GM21825 (cell line): ENCODE measurements at regions not wholly inside any gene's neighbourhood (a gene's known extent, or its start where the extent isn't known, plus 50 kb on each side); places are given as distances from the start of the nearest gene placed in this dataset.
"Not testable (repeated sequence)": the region's sequence is repeated elsewhere in the genome, so short reads cannot be mapped to it uniquely, and the experiment has no call there.

Experiments used
- ATAC-seq: cut with Tn5 transposase; IDR thresholded peaks from one replicate; pipeline ENCODE4 v1.9.1; 2021; ENCODE audit warnings: mild to moderate bottlenecking, moderate library complexity; ENCODE audit not compliant: unreplicated experiment

- ATAC-seq, result no peak
Measured at GRCh38 chr3:43236008-43236407, 50.3 kb upstream of the SNRK start.

- ATAC-seq, result no peak
Measured at GRCh38 chr3:43233062-43233461, 53.3 kb upstream of the SNRK start.

GRCh38 chr3:43231276-43232000 lies 54.9 kb upstream of the SNRK start:
- ATAC-seq, result no peak

GRCh38 chr3:43229865-43230264 lies 56.5 kb upstream of the SNRK start:
- not testable (repeated sequence) for ATAC-seq

- not testable (repeated sequence) for ATAC-seq
Measured at GRCh38 chr3:43227685-43228084, 58.7 kb upstream of the SNRK start.

- no peak for ATAC-seq
Measured at GRCh38 chr3:43224405-43225073, 61.8 kb upstream of the SNRK start.

GRCh38 chr3:43223670-43224364 lies 62.5 kb upstream of the SNRK start:
- no peak for ATAC-seq

GRCh38 chr3:43222590-43222989 lies 63.8 kb upstream of the SNRK start:
- no peak for ATAC-seq

- no peak for ATAC-seq
Measured at GRCh38 chr3:43221076-43221475, 65.3 kb upstream of the SNRK start.

GRCh38 chr3:43219616-43220015 lies 66.7 kb upstream of the SNRK start:
- ATAC-seq, result no peak

GRCh38 chr3:43218921-43219320 lies 67.4 kb upstream of the SNRK start:
- ATAC-seq, result no peak

GRCh38 chr3:43218156-43218555 lies 68.2 kb upstream of the SNRK start:
- ATAC-seq, result no peak

- ATAC-seq, result no peak
Measured at GRCh38 chr3:43217633-43218032, 68.7 kb upstream of the SNRK start.

- ATAC-seq, result no peak
Measured at GRCh38 chr3:43217206-43217605, 69.1 kb upstream of the SNRK start.

- ATAC-seq, result no peak
Measured at GRCh38 chr3:43215663-43216275, 70.6 kb upstream of the SNRK start.

- no peak for ATAC-seq
Measured at GRCh38 chr3:43215138-43215537, 71.2 kb upstream of the SNRK start.

GRCh38 chr3:43214616-43215015 lies 71.7 kb upstream of the SNRK start:
- no peak for ATAC-seq

GRCh38 chr3:43213631-43214030 lies 72.7 kb upstream of the SNRK start:
- peak; percentile 74 for ATAC-seq

- ATAC-seq, result no peak
Measured at GRCh38 chr3:43212914-43213611, 73.3 kb upstream of the SNRK start.

GRCh38 chr3:43211681-43212080 lies 74.7 kb upstream of the SNRK start:
- ATAC-seq, result no peak
